A549 (cell line): ENCODE measurements at regions not wholly inside any gene's neighbourhood (a gene's known extent, or its start where the extent isn't known, plus 50 kb on each side); places are given as distances from the start of the nearest gene placed in this dataset.

Experiments
- ATAC-seq, 2 experiments: fragments of 200-7000 bp in 1 of 2; fragments of >200 bp in 1 of 2; cut with Nextera tagmentation in 1 of 2; cut with Tn5 transposase in 1 of 2; 3 replicates each; pipeline versions ENCODE4 v1.8.0 to v1.9.1; 2018 to 2020; ENCODE audit warnings: mild to moderate bottlenecking in 1 of 2, moderate library complexity in 1 of 2
- CTCF ChIA-PET: fragments of 300-600 bp; sonication (Branson Sonifier 250); formaldehyde crosslinking; extraction: SDS; loops from one replicate; lab custom pipeline; 2021; ENCODE audit warnings: antibody characterized with exemption, inconsistent platforms; lab: Yijun Ruan, JAX
- POLR2A ChIA-PET: fragments of 350-600 bp; formaldehyde crosslinking; extraction: SDS; loops from one replicate; lab custom pipeline; 2021; ENCODE audit warnings: antibody characterized with exemption, inconsistent platforms; lab: Yijun Ruan, JAX
- DNase-seq, 2 experiments: peaks; one replicate each; pipeline versions ENCODE4 v3.0.0 to v3.0.0-alpha.2; 2011 to 2016; ENCODE audit warnings: low read depth in 1 of 2, low spot score in 1 of 2
- FAIRE-seq: peaks from 2 replicates; lab custom pipeline; 2011; peaks lifted over from hg19 to GRCh38; lab: Jason Lieb, UNC
- H3K27ac ChIP-seq, 2 experiments: fragments of >200 bp; sonication (Bioruptor Twin); formaldehyde crosslinking; 3 replicates each; pipeline ENCODE4 v1.5.1; 2016 to 2017
- H3K4me1 ChIP-seq: fragments of >200 bp; sonication (Bioruptor Twin); formaldehyde crosslinking; 3 replicates; pipeline ENCODE4 v1.6.1; 2016
- H3K4me2 ChIP-seq: fragments of >200 bp; sonication (Bioruptor Twin); formaldehyde crosslinking; 3 replicates; pipeline ENCODE4 v1.6.1; 2016
- H3K4me3 ChIP-seq: fragments of >200 bp; sonication (Bioruptor Twin); formaldehyde crosslinking; 3 replicates; pipeline ENCODE4 v1.5.1; 2016
- H3K9me3 ChIP-seq: fragments of >200 bp; sonication (Bioruptor Twin); formaldehyde crosslinking; 3 replicates; pipeline ENCODE4 v1.6.1; 2016
- BHLHE40 ChIP-seq: IDR thresholded peaks from 2 replicates; pipeline ENCODE4 v1.6.1; 2012; ENCODE audit warnings: low read depth, low read length, inconsistent platforms
- CBX2 ChIP-seq: fragments of 200-600 bp; sonication (generic); IDR thresholded peaks from 2 replicates; pipeline ENCODE4 v1.6.1; 2016; ENCODE audit warnings: low read depth, mild to moderate bottlenecking, borderline replicate concordance
- CBX8 ChIP-seq: fragments of 200-600 bp; sonication (generic); IDR thresholded peaks from 2 replicates; pipeline ENCODE4 v1.6.1; 2016
- EHF ChIP-seq: fragments of 250-450 bp; sonication (Bioruptor Pico); IDR thresholded peaks from 2 replicates; pipeline ENCODE4 v1.5.0; 2020; ENCODE audit warnings: mild to moderate bottlenecking
- EP300 ChIP-seq, 2 experiments: fragments of >200 bp; sonication (Bioruptor Twin); formaldehyde crosslinking; IDR thresholded peaks; 2 replicates in 1 of 2; 3 replicates in 1 of 2; pipeline ENCODE4 v1.6.1; 2016 to 2017
- FOSL2 ChIP-seq, 2 experiments: fragments of 450-650 bp in 1 of 2; fragments of >200 bp in 1 of 2; sonication (Bioruptor Twin) in 1 of 2; formaldehyde crosslinking; IDR thresholded peaks; 2 replicates each; pipeline versions ENCODE4 v1.5.0 to v1.6.1; 2016 to 2020; ENCODE audit warnings: mild to moderate bottlenecking in 1 of 2, moderate library complexity in 1 of 2
- FOXS1 ChIP-seq: fragments of 250-450 bp; sonication (Bioruptor Pico); IDR thresholded peaks from 2 replicates; pipeline ENCODE4 v1.5.0; 2020; ENCODE audit warnings: mild to moderate bottlenecking, moderate library complexity
- HDAC2 ChIP-seq: fragments of 200-600 bp; sonication (generic); IDR thresholded peaks from 2 replicates; pipeline ENCODE4 v1.6.1; 2016
- HOXA7 ChIP-seq: fragments of 250-450 bp; sonication (Bioruptor Pico); IDR thresholded peaks from 2 replicates; pipeline ENCODE4 v1.5.0; 2020; ENCODE audit warnings: mild to moderate bottlenecking, moderate library complexity
- HOXB13 ChIP-seq: fragments of 250-450 bp; sonication (Bioruptor Pico); IDR thresholded peaks from 2 replicates; pipeline ENCODE4 v1.5.0; 2020; ENCODE audit warnings: low read depth, mild to moderate bottlenecking, moderate library complexity
- JUNB ChIP-seq: fragments of >200 bp; sonication (Bioruptor Twin); formaldehyde crosslinking; IDR thresholded peaks from 2 replicates; pipeline ENCODE4 v1.6.1; 2016
- KDM5A ChIP-seq: fragments of 200-600 bp; sonication (generic); IDR thresholded peaks from 2 replicates; pipeline ENCODE4 v1.6.1; 2016; ENCODE audit warnings: antibody characterized with exemption, mild to moderate bottlenecking
- MAFK ChIP-seq: fragments of 450-650 bp; IDR thresholded peaks from 2 replicates; pipeline ENCODE4 v1.6.1; 2014; ENCODE audit not compliant: partially characterized antibody
- NFE2L2 ChIP-seq: fragments of 150-350 bp; conservative IDR thresholded peaks from 2 replicates; pipeline ENCODE4 v1.6.1; 2014; ENCODE audit warnings: low read length
- RAD21 ChIP-seq, 2 experiments: fragments of >200 bp in 1 of 2; sonication (Bioruptor Twin) in 1 of 2; formaldehyde crosslinking in 1 of 2; IDR thresholded peaks in 1 of 2; conservative IDR thresholded peaks in 1 of 2; 2 replicates in 1 of 2; 3 replicates in 1 of 2; pipeline ENCODE4 v1.6.1; 2012 to 2018; ENCODE audit warnings: inconsistent platforms in 1 of 2
- SMC3 ChIP-seq: fragments of >200 bp; sonication (Bioruptor Twin); formaldehyde crosslinking; IDR thresholded peaks from 3 replicates; pipeline ENCODE4 v1.6.1; 2018; ENCODE audit warnings: inconsistent platforms
- ZSCAN20 ChIP-seq: fragments of 250-450 bp; sonication (Bioruptor Pico); IDR thresholded peaks from 2 replicates; pipeline ENCODE4 v1.8.0; 2022; ENCODE audit warnings: mild to moderate bottlenecking, moderate library complexity
- WGBS: methylation state at CpG from one replicate; pipeline ENCODE4 v1.1.6; 2017; ENCODE audit errors: missing lambda C conversion rate; 5-methylcytosine and 5-hydroxymethylcytosine counted together
- TF ChIP-seq, protein P1 (sequence below): fragments of >200 bp; sonication (Bioruptor Twin); formaldehyde crosslinking; IDR thresholded peaks from 2 replicates; pipeline ENCODE4 v1.6.1; 2016
- TF ChIP-seq, protein P2 (sequence below): fragments of 200-600 bp; sonication (generic); IDR thresholded peaks from 2 replicates; pipeline ENCODE4 v1.6.1; 2016; ENCODE audit warnings: antibody characterized with exemption, mild to moderate bottlenecking, moderate library complexity
- TF ChIP-seq, protein P3 (sequence below): fragments of 150-350 bp; IDR thresholded peaks from 2 replicates; pipeline ENCODE4 v1.6.1; 2014; ENCODE audit warnings: low read depth, mild to moderate bottlenecking, low read length
- TF ChIP-seq, protein P4 (sequence below): fragments of 250-450 bp; sonication (Bioruptor Pico); IDR thresholded peaks from 2 replicates; pipeline ENCODE4 v1.5.0; 2020; ENCODE audit warnings: low read depth, mild to moderate bottlenecking, moderate library complexity
- TF ChIP-seq, protein P5 (sequence below): fragments of 450-650 bp; IDR thresholded peaks from 2 replicates; pipeline ENCODE4 v1.6.1; 2014; ENCODE audit warnings: antibody characterized with exemption
- TF ChIP-seq, protein P6 (sequence below): fragments of >200 bp; sonication (Bioruptor Twin); formaldehyde crosslinking; IDR thresholded peaks from 3 replicates; pipeline ENCODE4 v1.5.1; 2016

DNA sequence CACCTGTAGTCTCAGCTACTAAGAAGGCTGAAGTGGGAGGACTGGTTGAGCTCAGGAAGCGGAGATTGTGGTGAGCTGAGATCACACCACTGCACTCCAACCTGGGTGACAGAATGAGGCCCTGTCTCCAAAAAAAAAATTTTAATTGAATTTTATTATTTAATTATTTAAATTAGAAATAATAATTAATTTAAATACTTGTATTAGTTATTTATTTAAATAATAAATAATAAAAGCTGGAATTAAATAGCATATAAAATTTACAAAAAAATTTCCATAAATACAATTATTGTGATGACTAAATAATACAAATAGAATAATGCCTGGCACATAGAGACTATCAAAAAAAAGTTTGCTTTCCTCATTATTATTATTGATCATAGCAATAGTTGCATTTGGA is 371.5 kb downstream of the KCNA4 start:
- Histone ChIP-seq H3K4me1 (no peaks in the 10 kb centered on the region), H3K4me2 (no peak overlapping the region), H3K9me3 (no peaks in the 10 kb centered on the region)
- WGBS, result 31% methylated on average over 1 of the region's 1 CpG
- no peak for FAIRE-seq
- TF ChIP-seq RAD21 (conservative IDR thresholded peaks at IDR 0.05 in 1 of 2, IDR thresholded peaks at IDR 0.05 in 1 of 2) (no peak), EP300 (IDR thresholded peaks at IDR 0.05) (no peak), CBX8 (no peak), MAFK (no peak), NFE2L2 (no peak), KDM5A (no peak), BHLHE40 (no peak), SMC3 (no peak), FOXS1 (CRISPR knock-in tag) (no peak), CBX2 (no peak), ZSCAN20 (CRISPR knock-in tag) (no peak), HDAC2 (no peak), FOSL2 (IDR thresholded peaks at IDR 0.05) (no peak), FOSL2 (CRISPR knock-in tag; IDR thresholded peaks at IDR 0.05) (no peak)
- TF ChIP-seq, protein P1, sequence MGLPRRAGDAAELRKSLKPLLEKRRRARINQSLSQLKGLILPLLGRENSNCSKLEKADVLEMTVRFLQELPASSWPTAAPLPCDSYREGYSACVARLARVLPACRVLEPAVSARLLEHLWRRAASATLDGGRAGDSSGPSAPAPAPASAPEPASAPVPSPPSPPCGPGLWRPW, result no peak
- TF ChIP-seq, protein P2, sequence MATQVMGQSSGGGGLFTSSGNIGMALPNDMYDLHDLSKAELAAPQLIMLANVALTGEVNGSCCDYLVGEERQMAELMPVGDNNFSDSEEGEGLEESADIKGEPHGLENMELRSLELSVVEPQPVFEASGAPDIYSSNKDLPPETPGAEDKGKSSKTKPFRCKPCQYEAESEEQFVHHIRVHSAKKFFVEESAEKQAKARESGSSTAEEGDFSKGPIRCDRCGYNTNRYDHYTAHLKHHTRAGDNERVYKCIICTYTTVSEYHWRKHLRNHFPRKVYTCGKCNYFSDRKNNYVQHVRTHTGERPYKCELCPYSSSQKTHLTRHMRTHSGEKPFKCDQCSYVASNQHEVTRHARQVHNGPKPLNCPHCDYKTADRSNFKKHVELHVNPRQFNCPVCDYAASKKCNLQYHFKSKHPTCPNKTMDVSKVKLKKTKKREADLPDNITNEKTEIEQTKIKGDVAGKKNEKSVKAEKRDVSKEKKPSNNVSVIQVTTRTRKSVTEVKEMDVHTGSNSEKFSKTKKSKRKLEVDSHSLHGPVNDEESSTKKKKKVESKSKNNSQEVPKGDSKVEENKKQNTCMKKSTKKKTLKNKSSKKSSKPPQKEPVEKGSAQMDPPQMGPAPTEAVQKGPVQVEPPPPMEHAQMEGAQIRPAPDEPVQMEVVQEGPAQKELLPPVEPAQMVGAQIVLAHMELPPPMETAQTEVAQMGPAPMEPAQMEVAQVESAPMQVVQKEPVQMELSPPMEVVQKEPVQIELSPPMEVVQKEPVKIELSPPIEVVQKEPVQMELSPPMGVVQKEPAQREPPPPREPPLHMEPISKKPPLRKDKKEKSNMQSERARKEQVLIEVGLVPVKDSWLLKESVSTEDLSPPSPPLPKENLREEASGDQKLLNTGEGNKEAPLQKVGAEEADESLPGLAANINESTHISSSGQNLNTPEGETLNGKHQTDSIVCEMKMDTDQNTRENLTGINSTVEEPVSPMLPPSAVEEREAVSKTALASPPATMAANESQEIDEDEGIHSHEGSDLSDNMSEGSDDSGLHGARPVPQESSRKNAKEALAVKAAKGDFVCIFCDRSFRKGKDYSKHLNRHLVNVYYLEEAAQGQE, result no peak
- TF ChIP-seq, protein P3, sequence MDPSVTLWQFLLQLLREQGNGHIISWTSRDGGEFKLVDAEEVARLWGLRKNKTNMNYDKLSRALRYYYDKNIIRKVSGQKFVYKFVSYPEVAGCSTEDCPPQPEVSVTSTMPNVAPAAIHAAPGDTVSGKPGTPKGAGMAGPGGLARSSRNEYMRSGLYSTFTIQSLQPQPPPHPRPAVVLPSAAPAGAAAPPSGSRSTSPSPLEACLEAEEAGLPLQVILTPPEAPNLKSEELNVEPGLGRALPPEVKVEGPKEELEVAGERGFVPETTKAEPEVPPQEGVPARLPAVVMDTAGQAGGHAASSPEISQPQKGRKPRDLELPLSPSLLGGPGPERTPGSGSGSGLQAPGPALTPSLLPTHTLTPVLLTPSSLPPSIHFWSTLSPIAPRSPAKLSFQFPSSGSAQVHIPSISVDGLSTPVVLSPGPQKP, result no peak
- TF ChIP-seq, all 56 proteins: peak for 0
- POLR2A ChIA-PET, result no interaction called here
- DNase-seq (no peak), ATAC-seq (no peak)
- H3K4me3 ChIP-seq, result no peak overlapping the region
- H3K27ac ChIP-seq, result no peak overlapping the region
- CTCF ChIA-PET, result no interaction called here

DNA sequence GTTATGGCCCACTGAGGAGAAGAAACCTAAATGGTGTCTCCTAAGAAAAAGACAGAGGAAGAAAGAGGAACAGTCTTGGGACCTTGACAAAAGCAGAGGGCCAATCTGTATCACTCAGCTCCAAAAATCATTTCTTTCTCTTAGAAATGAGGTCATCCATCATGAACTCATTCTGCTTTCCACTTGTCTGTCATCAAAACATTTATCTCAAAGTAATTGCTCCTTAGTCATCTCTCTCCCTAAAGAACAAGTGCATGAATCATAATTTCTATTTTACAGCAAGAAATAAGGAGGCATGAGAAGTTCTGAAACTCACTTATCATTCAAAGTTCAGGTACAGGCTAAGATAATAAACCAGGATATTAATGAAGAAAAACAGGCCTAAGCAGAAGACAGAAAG is 375.6 kb downstream of the KCNA4 start:
- H3K4me1 ChIP-seq, result no peaks in the 10 kb centered on the region
- DNase-seq (no peak), FAIRE-seq (no peak), ATAC-seq (no peak)
- CTCF ChIA-PET, result interaction anchor here (1.8 kb wide), 1 partner anchor 13 kb away, joined by 4 read pairs; no protein-coding TSS in a partner anchor
- no peaks in the 10 kb centered on the region for H3K9me3 ChIP-seq
- no peak overlapping the region for H3K4me3 ChIP-seq
- POLR2A ChIA-PET, result no interaction called here
- no peak overlapping the region for H3K4me2 ChIP-seq
- H3K27ac ChIP-seq, result no peak overlapping the region
- TF ChIP-seq HOXA7 (CRISPR knock-in tag) (no peak), CBX8 (no peak)
- TF ChIP-seq, protein P4, sequence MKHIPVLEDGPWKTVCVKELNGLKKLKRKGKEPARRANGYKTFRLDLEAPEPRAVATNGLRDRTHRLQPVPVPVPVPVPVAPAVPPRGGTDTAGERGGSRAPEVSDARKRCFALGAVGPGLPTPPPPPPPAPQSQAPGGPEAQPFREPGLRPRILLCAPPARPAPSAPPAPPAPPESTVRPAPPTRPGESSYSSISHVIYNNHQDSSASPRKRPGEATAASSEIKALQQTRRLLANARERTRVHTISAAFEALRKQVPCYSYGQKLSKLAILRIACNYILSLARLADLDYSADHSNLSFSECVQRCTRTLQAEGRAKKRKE (CRISPR knock-in tag), result no peak
- TF ChIP-seq, all 56 proteins: peak for 0

DNA sequence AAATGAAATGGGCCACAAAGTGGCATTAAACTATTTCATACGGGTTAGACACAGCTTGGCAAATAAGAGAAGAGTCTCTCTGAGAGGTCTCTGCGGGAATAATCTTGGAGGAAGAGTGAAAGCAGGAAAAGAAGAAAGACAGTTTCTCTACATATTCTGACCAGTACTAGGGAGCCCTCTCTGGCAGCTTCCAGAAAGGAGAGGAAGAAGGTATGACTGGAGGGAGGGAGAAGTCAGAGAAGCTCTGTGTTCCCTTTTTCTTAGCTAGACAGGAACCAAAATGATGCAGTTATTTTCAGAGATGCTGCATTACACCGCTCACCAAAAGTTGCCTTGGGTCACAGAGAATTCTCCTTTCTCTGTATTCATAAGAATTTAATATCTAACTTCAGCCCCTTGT is 382.1 kb downstream of the KCNA4 start:
- H3K4me3 ChIP-seq, result no peak overlapping the region
- ChIA-PET CTCF (interaction anchor here (0.8 to 0.9 kb wide), 2 partner anchors 179 to 202 kb away, joined by 3 to 4 read pairs; no protein-coding TSS in a partner anchor), POLR2A (no interaction called here)
- FAIRE-seq (no peak), DNase-seq (no peak), ATAC-seq (no peak)
- no peak overlapping the region for H3K27ac ChIP-seq
- no peaks in the 10 kb centered on the region for H3K9me3 ChIP-seq
- no peak overlapping the region for H3K4me2 ChIP-seq
- TF ChIP-seq HOXB13 (CRISPR knock-in tag), result no peak
- no peak for TF ChIP-seq FOSL2 (IDR thresholded peaks at IDR 0.05)
- TF ChIP-seq FOSL2 (CRISPR knock-in tag; IDR thresholded peaks at IDR 0.05), result no peak
- no peak for TF ChIP-seq JUNB
- TF ChIP-seq EHF (CRISPR knock-in tag), result no peak
- TF ChIP-seq, protein P4 (CRISPR knock-in tag), result no peak
- TF ChIP-seq, protein P5, sequence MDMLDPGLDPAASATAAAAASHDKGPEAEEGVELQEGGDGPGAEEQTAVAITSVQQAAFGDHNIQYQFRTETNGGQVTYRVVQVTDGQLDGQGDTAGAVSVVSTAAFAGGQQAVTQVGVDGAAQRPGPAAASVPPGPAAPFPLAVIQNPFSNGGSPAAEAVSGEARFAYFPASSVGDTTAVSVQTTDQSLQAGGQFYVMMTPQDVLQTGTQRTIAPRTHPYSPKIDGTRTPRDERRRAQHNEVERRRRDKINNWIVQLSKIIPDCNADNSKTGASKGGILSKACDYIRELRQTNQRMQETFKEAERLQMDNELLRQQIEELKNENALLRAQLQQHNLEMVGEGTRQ, result no peak
- TF ChIP-seq, protein P6, sequence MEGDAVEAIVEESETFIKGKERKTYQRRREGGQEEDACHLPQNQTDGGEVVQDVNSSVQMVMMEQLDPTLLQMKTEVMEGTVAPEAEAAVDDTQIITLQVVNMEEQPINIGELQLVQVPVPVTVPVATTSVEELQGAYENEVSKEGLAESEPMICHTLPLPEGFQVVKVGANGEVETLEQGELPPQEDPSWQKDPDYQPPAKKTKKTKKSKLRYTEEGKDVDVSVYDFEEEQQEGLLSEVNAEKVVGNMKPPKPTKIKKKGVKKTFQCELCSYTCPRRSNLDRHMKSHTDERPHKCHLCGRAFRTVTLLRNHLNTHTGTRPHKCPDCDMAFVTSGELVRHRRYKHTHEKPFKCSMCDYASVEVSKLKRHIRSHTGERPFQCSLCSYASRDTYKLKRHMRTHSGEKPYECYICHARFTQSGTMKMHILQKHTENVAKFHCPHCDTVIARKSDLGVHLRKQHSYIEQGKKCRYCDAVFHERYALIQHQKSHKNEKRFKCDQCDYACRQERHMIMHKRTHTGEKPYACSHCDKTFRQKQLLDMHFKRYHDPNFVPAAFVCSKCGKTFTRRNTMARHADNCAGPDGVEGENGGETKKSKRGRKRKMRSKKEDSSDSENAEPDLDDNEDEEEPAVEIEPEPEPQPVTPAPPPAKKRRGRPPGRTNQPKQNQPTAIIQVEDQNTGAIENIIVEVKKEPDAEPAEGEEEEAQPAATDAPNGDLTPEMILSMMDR, result no peak
- WGBS, result 3% methylated on average over 3 of the region's 3 CpGs
- H3K4me1 ChIP-seq, result no peaks in the 10 kb centered on the region
